ENCODE measurements at regions not wholly inside any gene's neighbourhood (a gene's known extent, or its start where the extent isn't known, plus 50 kb on each side); places are given as distances from the start of the nearest gene placed in this dataset.

DNA sequence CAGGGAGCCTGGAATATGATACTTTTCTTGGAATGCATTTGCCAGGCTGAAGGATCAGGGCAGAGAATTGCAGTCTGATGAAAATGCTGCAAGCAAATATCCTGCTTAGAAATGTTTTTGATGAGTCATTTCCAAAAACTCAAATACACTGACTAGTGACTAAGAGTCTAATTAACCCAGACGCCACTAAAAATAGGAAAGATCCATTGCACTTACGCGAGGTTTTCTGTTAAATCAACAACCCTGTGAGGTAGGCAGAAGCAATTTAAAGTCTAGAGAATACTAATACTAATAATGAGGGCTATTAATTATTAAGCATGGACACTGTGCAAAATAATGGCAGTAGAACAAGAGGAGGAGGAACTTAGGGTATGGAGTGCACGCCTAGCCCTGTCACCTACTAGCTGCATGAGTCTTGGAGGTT lies 130.1 kb upstream of the DOK5 start:
- TF ChIP-seq EZH2 (IDR thresholded peaks at IDR 0.05; ENCODE audit: borderline replicate concordance, low read depth, low read length, severe bottlenecking) (no peak), CTCF (IDR thresholded peaks at IDR 0.05; ENCODE audit: borderline replicate concordance, extremely low read depth, low read length, poor library complexity, severe bottlenecking) (no peak)

All from DND-41 (cell line).